GM20000 (cell line): ENCODE measurements at regions not wholly inside any gene's neighbourhood (a gene's known extent, or its start where the extent isn't known, plus 50 kb on each side); places are given as distances from the start of the nearest gene placed in this dataset.

ENCODE experiments used
- DNase-seq: peaks from one replicate; pipeline ENCODE4 v3.0.0; 2012; ENCODE audit warnings: low spot score
- CTCF ChIP-seq: IDR thresholded peaks from 2 replicates; pipeline ENCODE4 v1.5.1; 2012; ENCODE audit warnings: mild to moderate bottlenecking, control low read depth; ENCODE audit errors: extremely low read depth, missing control alignments

- DNase-seq = no peak
- no peak for TF ChIP-seq CTCF
These were observed 226.0 kb upstream of the TSHZ2 start for GRCh38 chr20:52746190-52746589.

DNA sequence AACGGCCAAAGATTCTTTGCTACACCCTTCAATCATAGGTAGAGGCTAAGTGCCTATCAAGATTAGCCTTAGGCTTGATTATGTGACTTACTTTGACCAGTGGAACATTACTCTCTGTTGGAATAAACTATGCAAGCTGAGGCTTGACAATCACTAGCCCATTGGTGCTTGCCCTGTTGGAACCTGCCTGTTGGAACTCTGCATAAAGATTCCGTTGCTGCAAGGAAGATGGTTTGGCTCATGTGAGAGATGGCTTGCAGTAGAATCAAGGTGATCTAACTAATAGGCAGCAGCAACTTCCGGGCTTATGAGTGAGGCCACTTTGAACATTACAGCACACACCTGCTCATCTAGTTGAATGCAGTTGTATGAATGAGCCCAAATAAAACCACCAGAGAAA is 227.7 kb upstream of the TSHZ2 start:
- no peak for DNase-seq
- no peak for TF ChIP-seq CTCF

DNA sequence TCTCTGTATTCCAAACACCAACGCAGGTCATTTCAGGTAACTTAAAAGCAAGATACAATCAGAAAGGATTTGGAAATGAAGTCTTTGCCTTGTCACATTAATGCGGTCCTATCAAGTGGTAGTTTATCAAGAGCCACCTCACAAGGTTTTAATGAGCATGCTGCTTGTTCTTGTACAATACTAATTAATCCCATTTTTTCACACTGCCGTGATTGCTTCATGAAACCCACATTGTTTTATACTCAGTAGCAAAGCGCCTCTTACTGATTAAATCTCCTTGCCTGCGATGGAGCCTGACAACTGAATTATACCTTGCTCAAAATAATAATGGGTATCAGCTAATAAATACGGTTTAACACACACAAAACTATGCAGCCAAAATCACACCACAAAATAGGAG is 234.1 kb upstream of the TSHZ2 start:
- no peak for TF ChIP-seq CTCF
- DNase-seq = no peak

DNA sequence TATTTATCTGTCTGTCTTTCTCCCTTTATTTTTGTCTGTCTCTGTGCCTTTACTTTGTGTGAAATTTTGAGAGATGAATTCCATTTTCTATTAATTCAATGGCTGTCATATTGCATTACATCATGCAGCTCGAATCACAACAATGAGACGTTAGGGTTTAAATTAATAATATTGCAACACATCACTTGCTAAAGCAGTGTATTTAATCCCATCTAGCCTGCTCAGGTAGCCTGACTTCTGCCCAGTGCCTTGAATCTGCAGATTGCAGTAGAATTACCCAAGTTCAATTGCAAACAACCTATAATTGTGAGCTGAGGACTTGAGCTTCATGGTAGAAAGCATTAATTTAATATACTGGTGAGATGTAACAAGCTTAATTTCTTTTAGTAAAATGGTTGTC is 235.7 kb upstream of the TSHZ2 start:
- DNase-seq = no peak
- TF ChIP-seq CTCF = no peak

GRCh38 chr20:52731093-52731492 is 241.1 kb upstream of the TSHZ2 start:
- no peak for DNase-seq
- no peak for TF ChIP-seq CTCF

DNA sequence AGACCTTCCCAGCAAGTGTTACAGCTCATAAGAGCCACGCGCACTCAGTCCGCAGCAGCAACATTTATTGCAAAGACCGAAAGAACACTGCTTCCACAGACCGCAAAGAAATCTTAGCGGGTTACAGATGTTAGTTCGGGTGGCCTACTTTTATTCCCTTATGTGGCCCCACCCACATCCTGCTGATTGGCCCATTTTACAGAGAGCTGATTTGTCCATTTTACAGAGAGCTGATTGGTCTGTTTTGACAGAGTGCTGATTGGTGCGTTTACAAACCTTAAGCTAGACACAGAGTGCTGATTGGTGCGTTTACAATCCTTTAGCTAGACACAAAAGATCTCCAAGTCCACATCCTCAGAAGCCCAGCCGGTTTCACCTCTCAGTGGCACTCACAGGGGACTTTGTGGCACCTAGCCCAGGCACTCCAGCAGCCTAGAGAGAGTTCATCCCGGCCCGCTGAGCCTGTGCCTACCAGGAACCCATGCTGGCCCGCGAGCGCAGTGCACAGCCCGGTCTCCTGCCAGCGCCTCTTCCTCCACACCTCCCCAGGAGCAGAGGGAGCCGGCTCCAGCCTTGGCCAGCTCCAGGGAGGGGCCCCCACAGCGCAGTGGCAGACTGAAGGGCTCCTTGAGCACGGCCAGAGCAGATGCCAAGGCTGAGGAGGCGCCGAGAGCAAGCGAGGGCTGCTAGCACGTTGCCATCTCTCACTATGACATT is 244.3 kb upstream of the TSHZ2 start:
- no peak for TF ChIP-seq CTCF
- no peak for DNase-seq

DNA sequence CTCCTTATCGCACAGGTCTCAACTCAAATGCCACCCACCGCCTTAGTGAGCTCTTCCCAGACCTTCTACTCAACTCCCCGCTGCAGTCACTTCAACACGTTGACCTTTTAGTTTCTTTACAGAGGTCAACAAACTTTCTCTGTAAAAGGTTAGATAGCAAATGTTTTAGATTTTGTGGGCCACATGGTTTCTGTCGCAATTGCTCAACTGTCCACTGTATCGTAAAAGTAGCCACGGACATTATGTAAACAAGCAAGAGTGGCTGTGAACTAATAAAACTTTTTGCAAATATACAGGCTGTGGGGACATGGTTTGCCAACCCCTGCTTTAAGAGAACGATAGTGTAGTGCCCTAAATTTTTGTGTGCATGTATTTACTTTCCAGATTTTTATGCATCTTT is 247.6 kb upstream of the TSHZ2 start:
- no peak for TF ChIP-seq CTCF
- DNase-seq = no peak
